Vagina (tissue), 2 donors: ENCODE measurements at regions not wholly inside any gene's neighbourhood (a gene's known extent, or its start where the extent isn't known, plus 50 kb on each side); places are given as distances from the start of the nearest gene placed in this dataset.

Experiments used
- POLR2A ChIP-seq, 2 donors: fragments of 450-650 bp; IDR thresholded peaks; one replicate each; pipeline ENCODE4 v1.6.1; 2017; ENCODE audit warnings: antibody characterized with exemption in 2 of 2, mild to moderate bottlenecking in 2 of 2, moderate library complexity in 2 of 2
- POLR2AphosphoS5 ChIP-seq, 2 donors: sonication (generic); formaldehyde crosslinking; IDR thresholded peaks; one replicate each; pipeline ENCODE4 v1.9.0; 2017; ENCODE audit warnings: antibody characterized with exemption in 2 of 2, mild to moderate bottlenecking in 2 of 2, low read depth in 1 of 2; ENCODE audit not compliant: insufficient read depth in 1 of 2
- TF ChIP-seq, protein P1 (sequence below), 3 experiments: fragments of 450-650 bp in 2 of 3; fragments of 200-600 bp in 1 of 3; sonication (generic) in 1 of 3; IDR thresholded peaks; one replicate each; pipeline ENCODE4 v1.5.1; 2017 to 2019; ENCODE audit warnings: antibody characterized with exemption in 3 of 3, mild to moderate bottlenecking in 2 of 3, moderate library complexity in 2 of 3

- TF ChIP-seq, protein P1, sequence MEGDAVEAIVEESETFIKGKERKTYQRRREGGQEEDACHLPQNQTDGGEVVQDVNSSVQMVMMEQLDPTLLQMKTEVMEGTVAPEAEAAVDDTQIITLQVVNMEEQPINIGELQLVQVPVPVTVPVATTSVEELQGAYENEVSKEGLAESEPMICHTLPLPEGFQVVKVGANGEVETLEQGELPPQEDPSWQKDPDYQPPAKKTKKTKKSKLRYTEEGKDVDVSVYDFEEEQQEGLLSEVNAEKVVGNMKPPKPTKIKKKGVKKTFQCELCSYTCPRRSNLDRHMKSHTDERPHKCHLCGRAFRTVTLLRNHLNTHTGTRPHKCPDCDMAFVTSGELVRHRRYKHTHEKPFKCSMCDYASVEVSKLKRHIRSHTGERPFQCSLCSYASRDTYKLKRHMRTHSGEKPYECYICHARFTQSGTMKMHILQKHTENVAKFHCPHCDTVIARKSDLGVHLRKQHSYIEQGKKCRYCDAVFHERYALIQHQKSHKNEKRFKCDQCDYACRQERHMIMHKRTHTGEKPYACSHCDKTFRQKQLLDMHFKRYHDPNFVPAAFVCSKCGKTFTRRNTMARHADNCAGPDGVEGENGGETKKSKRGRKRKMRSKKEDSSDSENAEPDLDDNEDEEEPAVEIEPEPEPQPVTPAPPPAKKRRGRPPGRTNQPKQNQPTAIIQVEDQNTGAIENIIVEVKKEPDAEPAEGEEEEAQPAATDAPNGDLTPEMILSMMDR (IDR thresholded peaks at IDR 0.05): no peak
- no peak for TF ChIP-seq POLR2A (IDR thresholded peaks at IDR 0.05)
- TF ChIP-seq POLR2AphosphoS5 (IDR thresholded peaks at IDR 0.05; ENCODE audit: insufficient read depth in 1 of 2, low read depth in 1 of 2): no peak
These were observed 107.5 kb downstream of the SPP2 start for GRCh38 chr2:234157817-234158588.
